SHP77 (cell line): ENCODE measurements at regions not wholly inside any gene's neighbourhood (a gene's known extent, or its start where the extent isn't known, plus 50 kb on each side); places are given as distances from the start of the nearest gene placed in this dataset.

Experiments
- DNase-seq, 2 experiments: peaks; one replicate each; lab custom pipeline; 2025; lab: John Stamatoyannopoulos, UW

GRCh38 chr2:41934329-41934958 lies 113.4 kb upstream of the PKDCC start:
- no peak for DNase-seq

- no peak for DNase-seq
Observed at GRCh38 chr2:41935002-41935401, 112.8 kb upstream of the PKDCC start.

- no peak for DNase-seq
Observed at GRCh38 chr2:41935825-41936224, 112.0 kb upstream of the PKDCC start.

- no peak for DNase-seq
Observed at GRCh38 chr2:41936771-41937463, 110.9 kb upstream of the PKDCC start.

- DNase-seq: no peak
Observed at GRCh38 chr2:41937464-41937906, 110.3 kb upstream of the PKDCC start.

- no peak for DNase-seq
Observed at GRCh38 chr2:41937921-41938708, 109.7 kb upstream of the PKDCC start.

- no peak for DNase-seq
Observed at GRCh38 chr2:41940060-41940744, 107.6 kb upstream of the PKDCC start.

- no peak for DNase-seq
Observed at GRCh38 chr2:41940745-41941063, 107.1 kb upstream of the PKDCC start.

- no peak for DNase-seq
Observed at GRCh38 chr2:41941831-41942230, 106.0 kb upstream of the PKDCC start.

GRCh38 chr2:41942278-41942677 lies 105.5 kb upstream of the PKDCC start:
- no peak for DNase-seq

- DNase-seq: no peak
Observed at GRCh38 chr2:41943159-41943558, 104.7 kb upstream of the PKDCC start.

GRCh38 chr2:41944220-41944880 lies 103.5 kb upstream of the PKDCC start:
- no peak for DNase-seq

- DNase-seq: no peak
Observed at GRCh38 chr2:41947701-41948396, 100.0 kb upstream of the PKDCC start.

GRCh38 chr2:41948397-41948763 lies 99.4 kb upstream of the PKDCC start:
- DNase-seq: no peak

GRCh38 chr2:41949091-41949882 lies 98.5 kb upstream of the PKDCC start:
- DNase-seq: no peak

- DNase-seq: no peak
Observed at GRCh38 chr2:41949883-41950665, 97.7 kb upstream of the PKDCC start.

- DNase-seq: no peak
Observed at GRCh38 chr2:41950666-41950960, 97.2 kb upstream of the PKDCC start.

- no peak for DNase-seq
Observed at GRCh38 chr2:41954304-41955291, 93.2 kb upstream of the PKDCC start.
